Smooth muscle cell (in vitro differentiated cells): ENCODE measurements at regions not wholly inside any gene's neighbourhood (a gene's known extent, or its start where the extent isn't known, plus 50 kb on each side); places are given as distances from the start of the nearest gene placed in this dataset.

ENCODE experiments used
- DNase-seq: peaks from one replicate; lab custom pipeline; 2025; ENCODE audit not compliant: unreplicated experiment; lab: John Stamatoyannopoulos, UW
- H2AFZ ChIP-seq: fragments of 200-600 bp; sonication (generic); 2 replicates; pipeline ENCODE4 v1.6.0; 2016; ENCODE audit warnings: antibody characterized with exemption, low read depth, mild to moderate bottlenecking
- H3F3A ChIP-seq: fragments of 200-600 bp; sonication (generic); 2 replicates; pipeline ENCODE4 v1.6.0; 2017; ENCODE audit warnings: antibody characterized with exemption, low read depth
- H3K27ac ChIP-seq: fragments of 200-600 bp; sonication (generic); 2 replicates; pipeline ENCODE4 v1.5.1; 2016; ENCODE audit warnings: low read depth, mild to moderate bottlenecking
- H3K27me3 ChIP-seq: fragments of 200-600 bp; sonication (generic); 2 replicates; pipeline ENCODE4 v1.6.1; 2016; ENCODE audit warnings: low read depth, mild to moderate bottlenecking
- H3K36me3 ChIP-seq: fragments of 200-600 bp; sonication (generic); 2 replicates; pipeline ENCODE4 v1.5.1; 2016; ENCODE audit warnings: low read depth
- H3K4me1 ChIP-seq: fragments of 200-600 bp; sonication (generic); 2 replicates; pipeline ENCODE4 v1.5.1; 2016; ENCODE audit warnings: low read depth
- H3K4me2 ChIP-seq: fragments of 200-600 bp; sonication (generic); 2 replicates; pipeline ENCODE4 v1.6.0; 2016; ENCODE audit warnings: mild to moderate bottlenecking
- H3K4me3 ChIP-seq: fragments of 200-600 bp; sonication (generic); 2 replicates; pipeline ENCODE4 v1.5.1; 2016; ENCODE audit warnings: mild to moderate bottlenecking
- H3K79me2 ChIP-seq: fragments of 200-600 bp; sonication (generic); 2 replicates; pipeline ENCODE4 v1.6.0; 2016; ENCODE audit warnings: low read depth, mild to moderate bottlenecking
- H3K9ac ChIP-seq: fragments of 200-600 bp; sonication (generic); 2 replicates; pipeline ENCODE4 v1.6.0; 2016; ENCODE audit warnings: low read depth
- H3K9me3 ChIP-seq: fragments of 200-600 bp; sonication (generic); replicated peaks from 2 replicates; pipeline ENCODE4 v1.5.1; 2016; ENCODE audit warnings: low read depth
- H4K20me1 ChIP-seq: fragments of 200-600 bp; sonication (generic); 2 replicates; pipeline ENCODE4 v1.6.0; 2016; ENCODE audit warnings: low read depth
- WGBS: methylation state at CpG from one replicate; pipeline ENCODE4 v1.1.7; 2016; ENCODE audit warnings: low lambda C conversion rate; 5-methylcytosine and 5-hydroxymethylcytosine counted together
- TF ChIP-seq, protein P1 (sequence below): fragments of 200-600 bp; sonication (generic); IDR thresholded peaks from 2 replicates; pipeline ENCODE4 v1.5.1; 2017; ENCODE audit warnings: borderline replicate concordance, mild to moderate bottlenecking, antibody characterized with exemption; ENCODE audit not compliant: insufficient read depth, poor library complexity, severe bottlenecking

DNA sequence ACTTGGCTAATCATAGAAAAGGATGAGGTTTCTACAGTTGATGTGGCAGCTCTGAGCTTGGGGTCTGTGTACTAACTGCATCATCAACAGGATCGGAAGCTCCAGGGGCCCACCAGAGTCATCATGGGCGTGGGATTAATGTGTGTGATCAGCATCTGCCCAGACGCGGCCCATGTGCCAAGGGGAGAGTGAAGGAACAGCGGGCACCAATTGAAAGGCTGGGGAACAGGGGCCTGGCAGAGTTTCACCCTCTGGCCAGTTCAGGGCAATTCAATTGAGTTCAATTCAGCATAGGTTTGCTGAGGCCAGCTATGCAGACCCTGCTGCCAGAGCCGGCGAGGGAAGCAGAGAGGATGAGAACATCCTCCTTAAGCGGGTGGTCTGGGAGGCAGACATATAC lies 260.0 kb upstream of the AJAP1 start:
- Histone ChIP-seq H3K79me2 (no peaks in the 10 kb centered on the region), H3K9me3 (no peaks in the 10 kb centered on the region), H3F3A (no peaks in the 10 kb centered on the region), H4K20me1 (no peaks in the 10 kb centered on the region), H3K27me3 (no peaks in the 10 kb centered on the region), H3K36me3 (no peaks in the 10 kb centered on the region), H2AFZ (no peak overlapping the region), H3K4me1 (no peaks in the 10 kb centered on the region), H3K27ac (no peak overlapping the region), H3K4me3 (no peak overlapping the region), H3K9ac (no peak overlapping the region), H3K4me2 (no peak overlapping the region)
- WGBS, result 89% methylated on average over 8 of the region's 8 CpGs
- DNase-seq, result no peak
- TF ChIP-seq, protein P1, sequence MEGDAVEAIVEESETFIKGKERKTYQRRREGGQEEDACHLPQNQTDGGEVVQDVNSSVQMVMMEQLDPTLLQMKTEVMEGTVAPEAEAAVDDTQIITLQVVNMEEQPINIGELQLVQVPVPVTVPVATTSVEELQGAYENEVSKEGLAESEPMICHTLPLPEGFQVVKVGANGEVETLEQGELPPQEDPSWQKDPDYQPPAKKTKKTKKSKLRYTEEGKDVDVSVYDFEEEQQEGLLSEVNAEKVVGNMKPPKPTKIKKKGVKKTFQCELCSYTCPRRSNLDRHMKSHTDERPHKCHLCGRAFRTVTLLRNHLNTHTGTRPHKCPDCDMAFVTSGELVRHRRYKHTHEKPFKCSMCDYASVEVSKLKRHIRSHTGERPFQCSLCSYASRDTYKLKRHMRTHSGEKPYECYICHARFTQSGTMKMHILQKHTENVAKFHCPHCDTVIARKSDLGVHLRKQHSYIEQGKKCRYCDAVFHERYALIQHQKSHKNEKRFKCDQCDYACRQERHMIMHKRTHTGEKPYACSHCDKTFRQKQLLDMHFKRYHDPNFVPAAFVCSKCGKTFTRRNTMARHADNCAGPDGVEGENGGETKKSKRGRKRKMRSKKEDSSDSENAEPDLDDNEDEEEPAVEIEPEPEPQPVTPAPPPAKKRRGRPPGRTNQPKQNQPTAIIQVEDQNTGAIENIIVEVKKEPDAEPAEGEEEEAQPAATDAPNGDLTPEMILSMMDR, result no peak

- no peaks in the 10 kb centered on the region for H3K27me3 ChIP-seq
- H3K4me1 ChIP-seq, result no peaks in the 10 kb centered on the region
- DNase-seq, result no peak
- H3K4me2 ChIP-seq, result no peak overlapping the region
- 46% methylated on average over 3 of the region's 3 CpGs for WGBS
- H3K36me3 ChIP-seq, result no peaks in the 10 kb centered on the region
- no peaks in the 10 kb centered on the region for H3K9me3 ChIP-seq
- H3K4me3 ChIP-seq, result no peak overlapping the region
- H3F3A ChIP-seq, result no peaks in the 10 kb centered on the region
- no peaks in the 10 kb centered on the region for H4K20me1 ChIP-seq
- H3K79me2 ChIP-seq, result no peaks in the 10 kb centered on the region
- H3K9ac ChIP-seq, result no peak overlapping the region
- H2AFZ ChIP-seq, result no peak overlapping the region
- no peak overlapping the region for H3K27ac ChIP-seq
- TF ChIP-seq, protein P1, result no peak
Measured at GRCh38 chr1:4395158-4395557, 259.3 kb upstream of the AJAP1 start.

DNA sequence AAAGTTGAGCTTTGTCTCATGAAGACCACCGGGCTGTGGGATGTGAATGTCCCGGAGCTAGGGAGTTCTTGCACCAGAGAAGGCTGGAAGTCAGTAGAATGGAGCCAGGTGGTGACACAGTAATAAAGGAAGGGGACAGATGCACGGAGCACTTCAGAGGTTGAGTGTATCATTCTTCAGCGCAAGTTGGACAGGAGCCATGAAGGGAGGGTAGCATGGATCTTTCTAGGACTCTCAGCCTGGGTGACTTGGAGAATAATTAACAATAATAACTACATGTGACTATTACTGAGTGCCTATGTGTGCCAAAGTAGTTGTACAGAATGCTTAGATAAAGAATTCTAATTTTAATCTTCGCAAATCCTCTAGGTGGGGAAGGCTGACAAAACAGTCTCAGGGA lies 258.7 kb upstream of the AJAP1 start:
- H3K79me2 ChIP-seq, result no peaks in the 10 kb centered on the region
- H3K9me3 ChIP-seq, result no peaks in the 10 kb centered on the region
- WGBS, result 87% methylated on average over 5 of the region's 5 CpGs
- no peak overlapping the region for H3K9ac ChIP-seq
- no peak for DNase-seq
- no peaks in the 10 kb centered on the region for H3K27me3 ChIP-seq
- no peak overlapping the region for H2AFZ ChIP-seq
- H3K4me1 ChIP-seq, result no peaks in the 10 kb centered on the region
- TF ChIP-seq, protein P1, result no peak
- H3K4me2 ChIP-seq, result no peak overlapping the region
- H3K36me3 ChIP-seq, result no peaks in the 10 kb centered on the region
- H3F3A ChIP-seq, result no peaks in the 10 kb centered on the region
- no peak overlapping the region for H3K4me3 ChIP-seq
- H4K20me1 ChIP-seq, result no peaks in the 10 kb centered on the region
- H3K27ac ChIP-seq, result no peak overlapping the region

DNA sequence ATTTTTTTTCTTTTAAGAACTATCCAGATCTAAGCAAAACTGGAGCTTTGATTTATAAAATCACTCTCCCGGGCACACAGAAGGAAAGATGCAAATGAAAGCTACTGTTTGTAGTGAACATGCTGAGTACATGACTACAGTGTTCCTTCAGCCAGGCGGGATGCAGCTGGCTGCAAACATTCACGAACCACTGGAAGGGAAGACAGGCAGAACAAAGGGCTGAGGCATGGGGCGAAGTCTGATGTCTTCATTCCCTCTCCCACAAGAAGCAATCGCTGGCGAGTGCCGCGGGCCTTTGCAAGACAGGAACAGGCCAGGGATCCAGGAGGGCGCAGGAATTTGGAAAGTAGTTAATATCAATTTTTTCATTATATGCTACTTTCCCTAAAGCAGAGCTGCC lies 257.9 kb upstream of the AJAP1 start:
- no peak overlapping the region for H3K4me2 ChIP-seq
- no peaks in the 10 kb centered on the region for H3K9me3 ChIP-seq
- H3K79me2 ChIP-seq, result no peaks in the 10 kb centered on the region
- H2AFZ ChIP-seq, result no peak overlapping the region
- no peaks in the 10 kb centered on the region for H3K4me1 ChIP-seq
- H3K4me3 ChIP-seq, result no peak overlapping the region
- H3F3A ChIP-seq, result no peaks in the 10 kb centered on the region
- H3K27me3 ChIP-seq, result no peaks in the 10 kb centered on the region
- no peak overlapping the region for H3K9ac ChIP-seq
- 81% methylated on average over 9 of the region's 9 CpGs for WGBS
- H3K36me3 ChIP-seq, result no peaks in the 10 kb centered on the region
- H4K20me1 ChIP-seq, result no peaks in the 10 kb centered on the region
- no peak for DNase-seq
- H3K27ac ChIP-seq, result no peak overlapping the region
- TF ChIP-seq, protein P1, result no peak
